K562 (cell line): ENCODE measurements at regions not wholly inside any gene's neighbourhood (a gene's known extent, or its start where the extent isn't known, plus 50 kb on each side); places are given as distances from the start of the nearest gene placed in this dataset.

Source experiments
- C11orf30 ChIP-seq: fragments of 450-650 bp; IDR thresholded peaks from 2 replicates; pipeline ENCODE4 v1.6.1; 2016; ENCODE audit warnings: low read depth, mild to moderate bottlenecking
- ETS2 ChIP-seq: IDR thresholded peaks from 2 replicates; pipeline ENCODE4 v1.6.1; 2016; ENCODE audit warnings: borderline replicate concordance, missing genetic modification characterization, mild to moderate bottlenecking, moderate library complexity, missing compliant biosample characterization; ENCODE audit not compliant: poor library complexity, severe bottlenecking
- FOXK2 ChIP-seq, 2 experiments: fragments of 450-650 bp; IDR thresholded peaks in 1 of 2; conservative IDR thresholded peaks in 1 of 2; 2 replicates each; pipeline ENCODE4 v1.6.1; 2016; ENCODE audit warnings: low read depth in 2 of 2, mild to moderate bottlenecking in 1 of 2
- FOXM1 ChIP-seq, 2 experiments: fragments of 450-650 bp in 1 of 2; sonication (generic) in 1 of 2; formaldehyde crosslinking in 1 of 2; IDR thresholded peaks; 2 replicates each; pipeline versions ENCODE4 v1.6.1 to v1.9.0; 2017 to 2022; ENCODE audit warnings: low read depth in 2 of 2, mild to moderate bottlenecking in 2 of 2, missing genetic modification reagents in 1 of 2, moderate library complexity in 1 of 2
- KDM5B ChIP-seq: fragments of 200-600 bp; sonication (generic); IDR thresholded peaks from 2 replicates; pipeline ENCODE4 v1.6.1; 2012; ENCODE audit warnings: low read depth, mild to moderate bottlenecking, moderate library complexity, low read length, control low read depth, inconsistent platforms; ENCODE audit not compliant: insufficient replicate concordance
- NFRKB ChIP-seq: fragments of 450-650 bp; IDR thresholded peaks from 2 replicates; pipeline ENCODE4 v1.6.1; 2016; ENCODE audit warnings: low read depth
- NR2F6 ChIP-seq: fragments of 450-650 bp; formaldehyde crosslinking; IDR thresholded peaks from 2 replicates; pipeline ENCODE4 v1.4.0; 2020; ENCODE audit warnings: mild to moderate bottlenecking
- POLR2B ChIP-seq: fragments of 450-650 bp; IDR thresholded peaks from 2 replicates; pipeline ENCODE4 v1.6.1; 2018; ENCODE audit warnings: low read depth; ENCODE audit not compliant: partially characterized antibody
- PURB ChIP-seq: sonication (generic); formaldehyde crosslinking; IDR thresholded peaks from 2 replicates; pipeline ENCODE4 v1.9.0; 2021; ENCODE audit warnings: low read depth, mild to moderate bottlenecking, missing genetic modification reagents
- RBM14 ChIP-seq: fragments of 200-400 bp; formaldehyde crosslinking; IDR thresholded peaks from 2 replicates; pipeline ENCODE4 v1.6.1; 2018; ENCODE audit warnings: low read depth, mild to moderate bottlenecking, low read length, moderate library complexity, borderline replicate concordance; ENCODE audit not compliant: insufficient read depth
- ZNF124 ChIP-seq: sonication (generic); formaldehyde crosslinking; IDR thresholded peaks from 2 replicates; pipeline ENCODE4 v1.8.1; 2022; ENCODE audit warnings: missing genetic modification reagents
- ZNF165 ChIP-seq: fragments of 250-450 bp; sonication (Bioruptor Pico); IDR thresholded peaks from 2 replicates; pipeline ENCODE4 v1.4.0; 2020; ENCODE audit warnings: borderline replicate concordance
- ZNF3 ChIP-seq: fragments of 250-450 bp; sonication (Bioruptor Pico); IDR thresholded peaks from 2 replicates; pipeline ENCODE4 v1.5.0; 2021; ENCODE audit warnings: mild to moderate bottlenecking, moderate library complexity
- TF ChIP-seq, protein P1 (sequence below): fragments of 200-800 bp; sonication (Bioruptor generic); IDR thresholded peaks from 2 replicates; pipeline ENCODE4 v1.6.1; 2016; ENCODE audit warnings: missing genetic modification characterization, missing compliant biosample characterization
- TF ChIP-seq, protein P2 (sequence below): sonication (generic); formaldehyde crosslinking; IDR thresholded peaks from 2 replicates; pipeline ENCODE4 v1.8.1; 2023; ENCODE audit warnings: mild to moderate bottlenecking, missing genetic modification reagents, moderate library complexity
- TF ChIP-seq, protein P3 (sequence below): fragments of 450-650 bp; formaldehyde crosslinking; IDR thresholded peaks from 2 replicates; pipeline ENCODE4 v1.4.0; 2020; ENCODE audit warnings: mild to moderate bottlenecking, moderate library complexity

DNA sequence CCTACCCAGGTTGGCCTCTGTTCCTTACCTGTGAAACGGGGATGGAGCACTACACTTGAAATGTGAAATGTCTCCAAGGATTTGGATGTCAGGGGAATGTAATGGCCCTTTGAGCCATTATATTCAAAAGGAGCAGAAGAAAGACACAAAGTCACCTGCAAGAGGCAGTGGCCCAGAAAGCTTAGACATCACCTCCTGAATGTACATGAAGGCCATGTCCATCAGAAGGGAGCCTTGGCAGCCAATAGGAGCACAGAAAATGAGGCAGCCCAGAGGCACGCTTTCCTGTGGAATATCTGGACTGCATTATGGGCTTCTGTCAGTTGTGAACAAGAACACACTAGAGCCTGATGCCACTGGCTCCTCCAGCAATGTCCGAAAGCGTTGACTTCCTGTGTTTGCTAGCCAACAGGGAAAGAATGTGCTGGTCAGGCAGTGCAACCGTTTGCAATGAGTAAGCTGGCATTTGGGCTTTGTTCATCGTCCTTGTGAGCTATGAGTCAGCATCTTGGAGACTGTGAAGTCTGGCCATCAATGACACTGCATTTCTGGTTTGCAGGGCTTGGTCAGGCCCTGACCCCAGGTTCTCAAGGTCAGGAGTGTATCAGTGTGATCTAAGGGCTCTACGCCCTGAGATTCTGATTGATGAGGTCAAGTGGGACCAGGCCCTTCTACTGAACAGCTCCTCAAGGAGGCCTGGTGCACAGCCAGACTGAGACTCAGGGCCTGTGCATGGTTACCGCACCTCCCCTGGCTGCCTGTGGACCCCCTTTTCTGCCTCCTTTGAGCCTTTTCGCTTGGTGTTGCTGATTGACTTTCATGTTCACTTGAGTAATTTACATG, 222.4 kb downstream of the RPS24 start (continued):
- TF ChIP-seq, protein P1, sequence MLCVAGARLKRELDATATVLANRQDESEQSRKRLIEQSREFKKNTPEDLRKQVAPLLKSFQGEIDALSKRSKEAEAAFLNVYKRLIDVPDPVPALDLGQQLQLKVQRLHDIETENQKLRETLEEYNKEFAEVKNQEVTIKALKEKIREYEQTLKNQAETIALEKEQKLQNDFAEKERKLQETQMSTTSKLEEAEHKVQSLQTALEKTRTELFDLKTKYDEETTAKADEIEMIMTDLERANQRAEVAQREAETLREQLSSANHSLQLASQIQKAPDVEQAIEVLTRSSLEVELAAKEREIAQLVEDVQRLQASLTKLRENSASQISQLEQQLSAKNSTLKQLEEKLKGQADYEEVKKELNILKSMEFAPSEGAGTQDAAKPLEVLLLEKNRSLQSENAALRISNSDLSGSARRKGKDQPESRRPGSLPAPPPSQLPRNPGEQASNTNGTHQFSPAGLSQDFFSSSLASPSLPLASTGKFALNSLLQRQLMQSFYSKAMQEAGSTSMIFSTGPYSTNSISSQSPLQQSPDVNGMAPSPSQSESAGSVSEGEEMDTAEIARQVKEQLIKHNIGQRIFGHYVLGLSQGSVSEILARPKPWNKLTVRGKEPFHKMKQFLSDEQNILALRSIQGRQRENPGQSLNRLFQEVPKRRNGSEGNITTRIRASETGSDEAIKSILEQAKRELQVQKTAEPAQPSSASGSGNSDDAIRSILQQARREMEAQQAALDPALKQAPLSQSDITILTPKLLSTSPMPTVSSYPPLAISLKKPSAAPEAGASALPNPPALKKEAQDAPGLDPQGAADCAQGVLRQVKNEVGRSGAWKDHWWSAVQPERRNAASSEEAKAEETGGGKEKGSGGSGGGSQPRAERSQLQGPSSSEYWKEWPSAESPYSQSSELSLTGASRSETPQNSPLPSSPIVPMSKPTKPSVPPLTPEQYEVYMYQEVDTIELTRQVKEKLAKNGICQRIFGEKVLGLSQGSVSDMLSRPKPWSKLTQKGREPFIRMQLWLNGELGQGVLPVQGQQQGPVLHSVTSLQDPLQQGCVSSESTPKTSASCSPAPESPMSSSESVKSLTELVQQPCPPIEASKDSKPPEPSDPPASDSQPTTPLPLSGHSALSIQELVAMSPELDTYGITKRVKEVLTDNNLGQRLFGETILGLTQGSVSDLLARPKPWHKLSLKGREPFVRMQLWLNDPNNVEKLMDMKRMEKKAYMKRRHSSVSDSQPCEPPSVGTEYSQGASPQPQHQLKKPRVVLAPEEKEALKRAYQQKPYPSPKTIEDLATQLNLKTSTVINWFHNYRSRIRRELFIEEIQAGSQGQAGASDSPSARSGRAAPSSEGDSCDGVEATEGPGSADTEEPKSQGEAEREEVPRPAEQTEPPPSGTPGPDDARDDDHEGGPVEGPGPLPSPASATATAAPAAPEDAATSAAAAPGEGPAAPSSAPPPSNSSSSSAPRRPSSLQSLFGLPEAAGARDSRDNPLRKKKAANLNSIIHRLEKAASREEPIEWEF (CRISPR knock-in tag): no peak
- TF ChIP-seq RBM14: no peak
- peak; percentile 97 for TF ChIP-seq NR2F6 (CRISPR knock-in tag)
- TF ChIP-seq, protein P2, sequence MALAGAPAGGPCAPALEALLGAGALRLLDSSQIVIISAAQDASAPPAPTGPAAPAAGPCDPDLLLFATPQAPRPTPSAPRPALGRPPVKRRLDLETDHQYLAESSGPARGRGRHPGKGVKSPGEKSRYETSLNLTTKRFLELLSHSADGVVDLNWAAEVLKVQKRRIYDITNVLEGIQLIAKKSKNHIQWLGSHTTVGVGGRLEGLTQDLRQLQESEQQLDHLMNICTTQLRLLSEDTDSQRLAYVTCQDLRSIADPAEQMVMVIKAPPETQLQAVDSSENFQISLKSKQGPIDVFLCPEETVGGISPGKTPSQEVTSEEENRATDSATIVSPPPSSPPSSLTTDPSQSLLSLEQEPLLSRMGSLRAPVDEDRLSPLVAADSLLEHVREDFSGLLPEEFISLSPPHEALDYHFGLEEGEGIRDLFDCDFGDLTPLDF: no peak
- no peak for TF ChIP-seq PURB (CRISPR knock-in tag)
- TF ChIP-seq ZNF165 (CRISPR knock-in tag): peak; percentile 63; the same call in 1 of the 2 replicates
- TF ChIP-seq FOXM1 (IDR thresholded peaks at IDR 0.05; ENCODE audit: low read depth): no peak
- no peak for TF ChIP-seq FOXM1 (CRISPR knock-in tag; IDR thresholded peaks at IDR 0.05; ENCODE audit: low read depth)
- peak; percentile 100 for TF ChIP-seq C11orf30
- no peak for TF ChIP-seq POLR2B
- TF ChIP-seq KDM5B: no peak
- TF ChIP-seq, protein P3, sequence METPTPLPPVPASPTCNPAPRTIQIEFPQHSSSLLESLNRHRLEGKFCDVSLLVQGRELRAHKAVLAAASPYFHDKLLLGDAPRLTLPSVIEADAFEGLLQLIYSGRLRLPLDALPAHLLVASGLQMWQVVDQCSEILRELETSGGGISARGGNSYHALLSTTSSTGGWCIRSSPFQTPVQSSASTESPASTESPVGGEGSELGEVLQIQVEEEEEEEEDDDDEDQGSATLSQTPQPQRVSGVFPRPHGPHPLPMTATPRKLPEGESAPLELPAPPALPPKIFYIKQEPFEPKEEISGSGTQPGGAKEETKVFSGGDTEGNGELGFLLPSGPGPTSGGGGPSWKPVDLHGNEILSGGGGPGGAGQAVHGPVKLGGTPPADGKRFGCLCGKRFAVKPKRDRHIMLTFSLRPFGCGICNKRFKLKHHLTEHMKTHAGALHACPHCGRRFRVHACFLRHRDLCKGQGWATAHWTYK (CRISPR knock-in tag): peak; percentile 76
- TF ChIP-seq ZNF124 (CRISPR knock-in tag): no peak
- peak; percentile 44 to 59 for TF ChIP-seq FOXK2 (conservative IDR thresholded peaks at IDR 0.05 in 1 of 2, IDR thresholded peaks at IDR 0.05 in 1 of 2; ENCODE audit: low read depth in 2 of 2)
- TF ChIP-seq ETS2 (tag): no peak
- TF ChIP-seq ZNF3 (CRISPR knock-in tag): no peak
- peak; percentile 81; the same call in 1 of the 2 replicates for TF ChIP-seq NFRKB
